A549 (cell line): ENCODE measurements at regions not wholly inside any gene's neighbourhood (a gene's known extent, or its start where the extent isn't known, plus 50 kb on each side); places are given as distances from the start of the nearest gene placed in this dataset.

ENCODE experiments used
- ATAC-seq, 2 experiments: fragments of 200-7000 bp in 1 of 2; fragments of >200 bp in 1 of 2; cut with Nextera tagmentation in 1 of 2; cut with Tn5 transposase in 1 of 2; 3 replicates each; pipeline versions ENCODE4 v1.8.0 to v1.9.1; 2018 to 2020; ENCODE audit warnings: mild to moderate bottlenecking in 1 of 2, moderate library complexity in 1 of 2
- CTCF ChIA-PET: fragments of 300-600 bp; sonication (Branson Sonifier 250); formaldehyde crosslinking; extraction: SDS; loops from one replicate; lab custom pipeline; 2021; ENCODE audit warnings: antibody characterized with exemption, inconsistent platforms; lab: Yijun Ruan, JAX
- POLR2A ChIA-PET: fragments of 350-600 bp; formaldehyde crosslinking; extraction: SDS; loops from one replicate; lab custom pipeline; 2021; ENCODE audit warnings: antibody characterized with exemption, inconsistent platforms; lab: Yijun Ruan, JAX
- DNase-seq, 2 experiments: peaks; one replicate each; pipeline versions ENCODE4 v3.0.0 to v3.0.0-alpha.2; 2011 to 2016; ENCODE audit warnings: low read depth in 1 of 2, low spot score in 1 of 2
- FAIRE-seq: peaks from 2 replicates; lab custom pipeline; 2011; peaks lifted over from hg19 to GRCh38; lab: Jason Lieb, UNC
- H3K27ac ChIP-seq, 2 experiments: fragments of >200 bp; sonication (Bioruptor Twin); formaldehyde crosslinking; 3 replicates each; pipeline ENCODE4 v1.5.1; 2016 to 2017
- H3K4me1 ChIP-seq: fragments of >200 bp; sonication (Bioruptor Twin); formaldehyde crosslinking; 3 replicates; pipeline ENCODE4 v1.6.1; 2016
- H3K4me2 ChIP-seq: fragments of >200 bp; sonication (Bioruptor Twin); formaldehyde crosslinking; 3 replicates; pipeline ENCODE4 v1.6.1; 2016
- H3K4me3 ChIP-seq: fragments of >200 bp; sonication (Bioruptor Twin); formaldehyde crosslinking; 3 replicates; pipeline ENCODE4 v1.5.1; 2016
- H3K9me3 ChIP-seq: fragments of >200 bp; sonication (Bioruptor Twin); formaldehyde crosslinking; 3 replicates; pipeline ENCODE4 v1.6.1; 2016
- BHLHE40 ChIP-seq: IDR thresholded peaks from 2 replicates; pipeline ENCODE4 v1.6.1; 2012; ENCODE audit warnings: low read depth, low read length, inconsistent platforms
- CHD4 ChIP-seq: fragments of 200-600 bp; sonication (generic); IDR thresholded peaks from 2 replicates; pipeline ENCODE4 v1.6.1; 2016; ENCODE audit warnings: antibody characterized with exemption, mild to moderate bottlenecking, borderline replicate concordance
- EHF ChIP-seq: fragments of 250-450 bp; sonication (Bioruptor Pico); IDR thresholded peaks from 2 replicates; pipeline ENCODE4 v1.5.0; 2020; ENCODE audit warnings: mild to moderate bottlenecking
- EHMT2 ChIP-seq: fragments of 200-600 bp; sonication (generic); IDR thresholded peaks from 2 replicates; pipeline ENCODE4 v1.6.1; 2016; ENCODE audit warnings: antibody characterized with exemption, low read depth, mild to moderate bottlenecking, moderate library complexity
- FOSB ChIP-seq: fragments of 250-450 bp; sonication (Bioruptor Pico); IDR thresholded peaks from 2 replicates; pipeline ENCODE4 v1.5.0; 2020; ENCODE audit warnings: mild to moderate bottlenecking, moderate library complexity
- FOSL2 ChIP-seq, 2 experiments: fragments of 450-650 bp in 1 of 2; fragments of >200 bp in 1 of 2; sonication (Bioruptor Twin) in 1 of 2; formaldehyde crosslinking; IDR thresholded peaks; 2 replicates each; pipeline versions ENCODE4 v1.5.0 to v1.6.1; 2016 to 2020; ENCODE audit warnings: mild to moderate bottlenecking in 1 of 2, moderate library complexity in 1 of 2
- HOXA7 ChIP-seq: fragments of 250-450 bp; sonication (Bioruptor Pico); IDR thresholded peaks from 2 replicates; pipeline ENCODE4 v1.5.0; 2020; ENCODE audit warnings: mild to moderate bottlenecking, moderate library complexity
- HOXB13 ChIP-seq: fragments of 250-450 bp; sonication (Bioruptor Pico); IDR thresholded peaks from 2 replicates; pipeline ENCODE4 v1.5.0; 2020; ENCODE audit warnings: low read depth, mild to moderate bottlenecking, moderate library complexity
- HOXB5 ChIP-seq: fragments of 250-450 bp; sonication (Bioruptor Pico); IDR thresholded peaks from 2 replicates; pipeline ENCODE4 v1.5.0; 2020; ENCODE audit warnings: mild to moderate bottlenecking, moderate library complexity
- JUN ChIP-seq, 2 experiments: fragments of >200 bp; sonication (Bioruptor Twin); formaldehyde crosslinking; IDR thresholded peaks; 2 replicates in 1 of 2; 3 replicates in 1 of 2; pipeline ENCODE4 v1.6.1; 2016 to 2017
- JUNB ChIP-seq: fragments of >200 bp; sonication (Bioruptor Twin); formaldehyde crosslinking; IDR thresholded peaks from 2 replicates; pipeline ENCODE4 v1.6.1; 2016
- KDM5A ChIP-seq: fragments of 200-600 bp; sonication (generic); IDR thresholded peaks from 2 replicates; pipeline ENCODE4 v1.6.1; 2016; ENCODE audit warnings: antibody characterized with exemption, mild to moderate bottlenecking
- MAZ ChIP-seq: fragments of 150-350 bp; IDR thresholded peaks from 2 replicates; pipeline ENCODE4 v1.6.1; 2014; ENCODE audit warnings: antibody characterized with exemption, low read depth, low read length, borderline replicate concordance
- POLR2AphosphoS2 ChIP-seq: conservative IDR thresholded peaks from 2 replicates; pipeline ENCODE4 v1.6.1; 2012; ENCODE audit warnings: low read length, improper control_type of control experiment, inconsistent platforms
- RFX5 ChIP-seq: fragments of 450-650 bp; IDR thresholded peaks from 2 replicates; pipeline ENCODE4 v1.7.1; 2014; ENCODE audit warnings: antibody characterized with exemption, mild to moderate bottlenecking, moderate library complexity
- RNF2 ChIP-seq: fragments of 200-600 bp; sonication (generic); IDR thresholded peaks from 2 replicates; pipeline ENCODE4 v1.6.1; 2016; ENCODE audit warnings: low read depth, mild to moderate bottlenecking, antibody characterized with exemption, moderate library complexity, borderline replicate concordance
- TP53 ChIP-seq: fragments of 250-450 bp; sonication (Bioruptor Pico); IDR thresholded peaks from 2 replicates; pipeline ENCODE4 v1.5.0; 2021; ENCODE audit warnings: mild to moderate bottlenecking, moderate library complexity
- ZC3H11A ChIP-seq: fragments of 450-650 bp; IDR thresholded peaks from 2 replicates; pipeline ENCODE4 v1.6.1; 2014; ENCODE audit warnings: antibody characterized with exemption, mild to moderate bottlenecking
- WGBS: methylation state at CpG from one replicate; pipeline ENCODE4 v1.1.6; 2017; ENCODE audit errors: missing lambda C conversion rate; 5-methylcytosine and 5-hydroxymethylcytosine counted together
- TF ChIP-seq, protein P1 (sequence below): fragments of >200 bp; sonication (Bioruptor Twin); formaldehyde crosslinking; IDR thresholded peaks from 3 replicates; pipeline ENCODE4 v1.5.1; 2016
- TF ChIP-seq, protein P2 (sequence below): IDR thresholded peaks from 2 replicates; pipeline ENCODE4 v1.6.1; 2012
- TF ChIP-seq, protein P3 (sequence below): fragments of >200 bp; sonication (Bioruptor Twin); formaldehyde crosslinking; IDR thresholded peaks from 2 replicates; pipeline ENCODE4 v1.6.1; 2016
- TF ChIP-seq, protein P4 (sequence below): fragments of 250-450 bp; sonication (Bioruptor Pico); IDR thresholded peaks from 2 replicates; pipeline ENCODE4 v1.5.0; 2021; ENCODE audit warnings: mild to moderate bottlenecking, moderate library complexity, borderline replicate concordance
- TF ChIP-seq, protein P5 (sequence below): fragments of 150-350 bp; IDR thresholded peaks from 2 replicates; pipeline ENCODE4 v1.6.1; 2014; ENCODE audit warnings: low read depth, mild to moderate bottlenecking, low read length
- TF ChIP-seq, protein P6 (sequence below): fragments of 200-600 bp; sonication (generic); IDR thresholded peaks from 2 replicates; pipeline ENCODE4 v1.6.1; 2016; ENCODE audit warnings: antibody characterized with exemption, mild to moderate bottlenecking, moderate library complexity

DNA sequence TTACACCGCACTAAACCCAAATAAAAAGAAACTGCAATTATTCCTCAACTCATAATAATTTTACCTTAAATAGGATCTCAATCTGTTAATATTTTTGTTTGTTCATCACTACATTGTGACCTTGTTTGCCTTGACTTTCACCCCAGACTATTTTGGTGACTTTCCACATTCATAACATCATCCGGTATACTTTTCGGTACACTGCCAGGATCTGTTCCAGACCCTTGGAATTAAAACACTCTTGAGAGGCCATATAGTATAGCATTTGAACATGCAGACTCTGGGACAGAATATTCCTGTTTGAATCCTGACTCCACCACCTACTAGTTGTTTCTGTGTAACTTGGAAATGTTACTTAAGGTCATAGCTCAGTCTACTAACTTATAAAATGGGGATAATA, 577.4 kb downstream of the METTL4 start:
- 96% methylated on average over 3 of the region's 3 CpGs for WGBS
- TF ChIP-seq, protein P1, sequence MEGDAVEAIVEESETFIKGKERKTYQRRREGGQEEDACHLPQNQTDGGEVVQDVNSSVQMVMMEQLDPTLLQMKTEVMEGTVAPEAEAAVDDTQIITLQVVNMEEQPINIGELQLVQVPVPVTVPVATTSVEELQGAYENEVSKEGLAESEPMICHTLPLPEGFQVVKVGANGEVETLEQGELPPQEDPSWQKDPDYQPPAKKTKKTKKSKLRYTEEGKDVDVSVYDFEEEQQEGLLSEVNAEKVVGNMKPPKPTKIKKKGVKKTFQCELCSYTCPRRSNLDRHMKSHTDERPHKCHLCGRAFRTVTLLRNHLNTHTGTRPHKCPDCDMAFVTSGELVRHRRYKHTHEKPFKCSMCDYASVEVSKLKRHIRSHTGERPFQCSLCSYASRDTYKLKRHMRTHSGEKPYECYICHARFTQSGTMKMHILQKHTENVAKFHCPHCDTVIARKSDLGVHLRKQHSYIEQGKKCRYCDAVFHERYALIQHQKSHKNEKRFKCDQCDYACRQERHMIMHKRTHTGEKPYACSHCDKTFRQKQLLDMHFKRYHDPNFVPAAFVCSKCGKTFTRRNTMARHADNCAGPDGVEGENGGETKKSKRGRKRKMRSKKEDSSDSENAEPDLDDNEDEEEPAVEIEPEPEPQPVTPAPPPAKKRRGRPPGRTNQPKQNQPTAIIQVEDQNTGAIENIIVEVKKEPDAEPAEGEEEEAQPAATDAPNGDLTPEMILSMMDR, result no peak
- TF ChIP-seq BHLHE40, result no peak
- TF ChIP-seq, protein P2, sequence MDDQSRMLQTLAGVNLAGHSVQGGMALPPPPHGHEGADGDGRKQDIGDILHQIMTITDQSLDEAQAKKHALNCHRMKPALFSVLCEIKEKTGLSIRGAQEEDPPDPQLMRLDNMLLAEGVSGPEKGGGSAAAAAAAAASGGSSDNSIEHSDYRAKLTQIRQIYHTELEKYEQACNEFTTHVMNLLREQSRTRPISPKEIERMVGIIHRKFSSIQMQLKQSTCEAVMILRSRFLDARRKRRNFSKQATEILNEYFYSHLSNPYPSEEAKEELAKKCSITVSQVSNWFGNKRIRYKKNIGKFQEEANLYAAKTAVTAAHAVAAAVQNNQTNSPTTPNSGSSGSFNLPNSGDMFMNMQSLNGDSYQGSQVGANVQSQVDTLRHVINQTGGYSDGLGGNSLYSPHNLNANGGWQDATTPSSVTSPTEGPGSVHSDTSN, result no peak
- no peak for TF ChIP-seq RNF2
- TF ChIP-seq ZC3H11A, result no peak
- no peaks in the 10 kb centered on the region for H3K4me1 ChIP-seq
- CTCF ChIA-PET, result no interaction called here
- no peak for DNase-seq
- FAIRE-seq, result no peak
- H3K27ac ChIP-seq, result no peak overlapping the region
- no peaks in the 10 kb centered on the region for H3K9me3 ChIP-seq
- ATAC-seq, result no peak
- H3K4me2 ChIP-seq, result no peak overlapping the region
- H3K4me3 ChIP-seq, result no peak overlapping the region
- POLR2A ChIA-PET, result no interaction called here

DNA sequence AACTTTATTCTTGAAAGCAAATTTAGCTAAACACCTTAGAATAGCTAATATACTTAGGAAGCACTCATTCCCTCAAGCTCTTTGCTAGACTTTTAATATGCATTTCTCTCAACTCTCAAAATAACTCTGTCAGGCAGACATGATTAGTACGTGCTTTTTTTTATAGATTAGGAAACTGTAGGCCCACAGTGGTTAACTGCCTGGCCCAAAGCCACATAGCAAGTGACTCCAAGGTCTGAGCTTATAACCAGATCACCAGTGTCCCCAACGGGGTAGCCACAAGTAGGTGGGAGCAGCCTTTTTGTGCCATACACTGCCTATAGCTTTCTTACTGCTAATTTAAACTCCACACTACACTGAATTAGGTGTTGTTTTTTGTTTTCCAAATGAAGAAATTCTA, 576.8 kb downstream of the METTL4 start:
- ChIA-PET POLR2A (no interaction called here), CTCF (no interaction called here)
- no peak overlapping the region for H3K27ac ChIP-seq
- no peaks in the 10 kb centered on the region for H3K9me3 ChIP-seq
- WGBS, result 4% methylated on average over 2 of the region's 2 CpGs
- TF ChIP-seq JUNB, result no peak
- no peak for TF ChIP-seq RFX5
- no peak for TF ChIP-seq EHMT2
- TF ChIP-seq ZC3H11A, result no peak
- TF ChIP-seq, protein P3, sequence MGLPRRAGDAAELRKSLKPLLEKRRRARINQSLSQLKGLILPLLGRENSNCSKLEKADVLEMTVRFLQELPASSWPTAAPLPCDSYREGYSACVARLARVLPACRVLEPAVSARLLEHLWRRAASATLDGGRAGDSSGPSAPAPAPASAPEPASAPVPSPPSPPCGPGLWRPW, result no peak
- TF ChIP-seq EHF, result no peak
- TF ChIP-seq TP53 (CRISPR knock-in tag), result no peak
- TF ChIP-seq FOSB (CRISPR knock-in tag), result no peak
- FAIRE-seq (no peak), ATAC-seq (no peak), DNase-seq (no peak)
- no peaks in the 10 kb centered on the region for H3K4me1 ChIP-seq
- H3K4me2 ChIP-seq, result no peak overlapping the region
- no peak overlapping the region for H3K4me3 ChIP-seq

DNA sequence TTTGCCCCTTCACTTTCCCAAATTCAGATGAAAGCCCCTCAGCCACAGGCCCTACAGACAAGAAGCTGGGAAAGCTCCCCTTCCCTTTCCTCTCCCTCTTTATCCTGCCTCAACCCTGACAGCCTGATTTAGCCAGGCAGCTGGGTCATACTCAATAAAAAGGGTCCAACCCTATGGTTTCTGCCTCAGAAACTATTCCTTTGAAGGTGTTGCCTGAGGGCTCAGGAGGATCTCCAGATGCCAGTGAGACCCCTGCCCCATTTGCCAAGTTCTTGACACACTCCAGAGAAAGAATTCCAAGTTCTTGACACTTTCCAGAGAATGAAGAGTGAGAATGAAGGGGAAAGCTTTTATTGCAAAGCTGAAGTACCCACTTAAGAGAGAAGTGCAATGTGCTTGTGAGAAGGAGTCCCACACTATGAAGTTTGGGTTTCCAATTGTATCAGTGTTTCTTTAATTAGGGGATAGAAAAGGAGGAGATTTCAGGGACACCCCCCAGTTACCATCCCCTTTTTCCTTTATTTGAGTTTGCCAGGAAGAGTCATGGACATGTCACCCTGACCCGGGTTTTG, 576.2 kb downstream of the METTL4 start:
- DNase-seq (no peak), FAIRE-seq (no peak)
- 80% methylated on average over 1 of the region's 1 CpG for WGBS
- Histone ChIP-seq H3K9me3 (no peaks in the 10 kb centered on the region), H3K4me3 (no peak overlapping the region)
- POLR2A ChIA-PET, result no interaction called here
- TF ChIP-seq EHMT2 (no peak), CHD4 (no peak), JUNB (no peak), JUN (IDR thresholded peaks at IDR 0.05) (no peak), KDM5A (no peak), MAZ (no peak), FOSL2 (IDR thresholded peaks at IDR 0.05) (no peak), FOSL2 (CRISPR knock-in tag; IDR thresholded peaks at IDR 0.05) (no peak), HOXA7 (CRISPR knock-in tag) (no peak), HOXB5 (CRISPR knock-in tag) (no peak), EHF (no peak), HOXB13 (CRISPR knock-in tag) (no peak), POLR2AphosphoS2 (no peak)
- TF ChIP-seq, protein P4, sequence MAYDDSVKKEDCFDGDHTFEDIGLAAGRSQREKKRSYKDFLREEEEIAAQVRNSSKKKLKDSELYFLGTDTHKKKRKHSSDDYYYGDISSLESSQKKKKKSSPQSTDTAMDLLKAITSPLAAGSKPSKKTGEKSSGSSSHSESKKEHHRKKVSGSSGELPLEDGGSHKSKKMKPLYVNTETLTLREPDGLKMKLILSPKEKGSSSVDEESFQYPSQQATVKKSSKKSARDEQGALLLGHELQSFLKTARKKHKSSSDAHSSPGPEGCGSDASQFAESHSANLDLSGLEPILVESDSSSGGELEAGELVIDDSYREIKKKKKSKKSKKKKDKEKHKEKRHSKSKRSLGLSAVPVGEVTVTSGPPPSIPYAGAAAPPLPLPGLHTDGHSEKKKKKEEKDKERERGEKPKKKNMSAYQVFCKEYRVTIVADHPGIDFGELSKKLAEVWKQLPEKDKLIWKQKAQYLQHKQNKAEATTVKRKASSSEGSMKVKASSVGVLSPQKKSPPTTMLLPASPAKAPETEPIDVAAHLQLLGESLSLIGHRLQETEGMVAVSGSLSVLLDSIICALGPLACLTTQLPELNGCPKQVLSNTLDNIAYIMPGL (CRISPR knock-in tag), result no peak
- TF ChIP-seq, protein P5, sequence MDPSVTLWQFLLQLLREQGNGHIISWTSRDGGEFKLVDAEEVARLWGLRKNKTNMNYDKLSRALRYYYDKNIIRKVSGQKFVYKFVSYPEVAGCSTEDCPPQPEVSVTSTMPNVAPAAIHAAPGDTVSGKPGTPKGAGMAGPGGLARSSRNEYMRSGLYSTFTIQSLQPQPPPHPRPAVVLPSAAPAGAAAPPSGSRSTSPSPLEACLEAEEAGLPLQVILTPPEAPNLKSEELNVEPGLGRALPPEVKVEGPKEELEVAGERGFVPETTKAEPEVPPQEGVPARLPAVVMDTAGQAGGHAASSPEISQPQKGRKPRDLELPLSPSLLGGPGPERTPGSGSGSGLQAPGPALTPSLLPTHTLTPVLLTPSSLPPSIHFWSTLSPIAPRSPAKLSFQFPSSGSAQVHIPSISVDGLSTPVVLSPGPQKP, result no peak
- TF ChIP-seq, protein P6, sequence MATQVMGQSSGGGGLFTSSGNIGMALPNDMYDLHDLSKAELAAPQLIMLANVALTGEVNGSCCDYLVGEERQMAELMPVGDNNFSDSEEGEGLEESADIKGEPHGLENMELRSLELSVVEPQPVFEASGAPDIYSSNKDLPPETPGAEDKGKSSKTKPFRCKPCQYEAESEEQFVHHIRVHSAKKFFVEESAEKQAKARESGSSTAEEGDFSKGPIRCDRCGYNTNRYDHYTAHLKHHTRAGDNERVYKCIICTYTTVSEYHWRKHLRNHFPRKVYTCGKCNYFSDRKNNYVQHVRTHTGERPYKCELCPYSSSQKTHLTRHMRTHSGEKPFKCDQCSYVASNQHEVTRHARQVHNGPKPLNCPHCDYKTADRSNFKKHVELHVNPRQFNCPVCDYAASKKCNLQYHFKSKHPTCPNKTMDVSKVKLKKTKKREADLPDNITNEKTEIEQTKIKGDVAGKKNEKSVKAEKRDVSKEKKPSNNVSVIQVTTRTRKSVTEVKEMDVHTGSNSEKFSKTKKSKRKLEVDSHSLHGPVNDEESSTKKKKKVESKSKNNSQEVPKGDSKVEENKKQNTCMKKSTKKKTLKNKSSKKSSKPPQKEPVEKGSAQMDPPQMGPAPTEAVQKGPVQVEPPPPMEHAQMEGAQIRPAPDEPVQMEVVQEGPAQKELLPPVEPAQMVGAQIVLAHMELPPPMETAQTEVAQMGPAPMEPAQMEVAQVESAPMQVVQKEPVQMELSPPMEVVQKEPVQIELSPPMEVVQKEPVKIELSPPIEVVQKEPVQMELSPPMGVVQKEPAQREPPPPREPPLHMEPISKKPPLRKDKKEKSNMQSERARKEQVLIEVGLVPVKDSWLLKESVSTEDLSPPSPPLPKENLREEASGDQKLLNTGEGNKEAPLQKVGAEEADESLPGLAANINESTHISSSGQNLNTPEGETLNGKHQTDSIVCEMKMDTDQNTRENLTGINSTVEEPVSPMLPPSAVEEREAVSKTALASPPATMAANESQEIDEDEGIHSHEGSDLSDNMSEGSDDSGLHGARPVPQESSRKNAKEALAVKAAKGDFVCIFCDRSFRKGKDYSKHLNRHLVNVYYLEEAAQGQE, result no peak
- TF ChIP-seq, all 56 proteins: peak for 0
- Histone ChIP-seq H3K27ac (no peak overlapping the region), H3K4me1 (no peaks in the 10 kb centered on the region), H3K4me2 (no peak overlapping the region)
- ATAC-seq, result no peak
- CTCF ChIA-PET, result no interaction called here
